ENCODE measurements at regions not wholly inside any gene's neighbourhood (a gene's known extent, or its start where the extent isn't known, plus 50 kb on each side); places are given as distances from the start of the nearest gene placed in this dataset.
"Not testable (repeated sequence)": the region's sequence is repeated elsewhere in the genome, so short reads cannot be mapped to it uniquely, and the experiment has no call there.

DNA sequence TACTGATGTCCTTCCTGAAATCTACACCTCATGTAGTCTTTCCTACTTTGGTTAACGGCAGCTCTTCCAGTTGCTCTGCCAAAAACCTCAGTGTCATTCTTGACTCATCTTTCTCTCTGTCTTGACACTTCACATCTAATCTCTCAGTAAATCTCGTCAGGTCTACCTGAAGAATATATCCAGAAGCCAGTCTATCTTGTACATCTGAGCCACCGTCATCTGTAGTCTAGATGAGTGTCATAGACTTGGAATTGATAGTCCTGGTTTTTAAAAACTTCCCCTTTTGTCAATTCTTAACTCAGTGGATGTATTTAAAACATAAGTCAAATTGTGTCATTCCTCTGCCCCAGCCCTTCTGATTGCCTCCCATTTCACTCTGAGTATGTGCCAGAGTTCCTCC, 90.6 kb downstream of the CCDC74A start:
- TF ChIP-seq CTCF (IDR thresholded peaks at IDR 0.05); POLR2AphosphoS5 (IDR thresholded peaks at IDR 0.05; ENCODE audit: low read depth, low read length); REST (IDR thresholded peaks at IDR 0.05; ENCODE audit: insufficient read depth in 1 of 2, low read depth in 2 of 2, low read length in 1 of 2); SIN3A (IDR thresholded peaks at IDR 0.05; ENCODE audit: borderline replicate concordance, insufficient read depth, low read depth, low read length): not testable (repeated sequence)

All from Panc1 (cell line).